ENCODE measurements at regions not wholly inside any gene's neighbourhood (a gene's known extent, or its start where the extent isn't known, plus 50 kb on each side); places are given as distances from the start of the nearest gene placed in this dataset.

DNA sequence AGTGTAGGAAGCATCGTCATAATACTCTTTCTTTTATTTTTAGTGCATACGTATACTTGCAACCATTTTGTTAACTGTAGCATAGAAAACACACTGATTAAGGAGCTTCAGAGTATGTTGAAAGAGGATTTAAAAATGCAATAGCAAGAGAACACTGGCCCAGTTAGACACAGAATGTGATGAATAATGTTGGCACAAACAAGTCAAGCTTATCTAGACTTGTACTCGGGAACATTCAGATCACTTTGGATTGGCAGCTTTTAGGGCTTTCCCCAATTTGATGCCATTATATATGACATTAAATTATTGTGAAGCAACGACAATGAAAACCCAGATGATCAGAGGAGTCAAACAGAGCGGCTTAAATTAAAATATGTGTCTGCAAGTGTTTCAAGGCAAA, 468.1 kb downstream of the PRKD1 start:
- TF ChIP-seq, protein P1, sequence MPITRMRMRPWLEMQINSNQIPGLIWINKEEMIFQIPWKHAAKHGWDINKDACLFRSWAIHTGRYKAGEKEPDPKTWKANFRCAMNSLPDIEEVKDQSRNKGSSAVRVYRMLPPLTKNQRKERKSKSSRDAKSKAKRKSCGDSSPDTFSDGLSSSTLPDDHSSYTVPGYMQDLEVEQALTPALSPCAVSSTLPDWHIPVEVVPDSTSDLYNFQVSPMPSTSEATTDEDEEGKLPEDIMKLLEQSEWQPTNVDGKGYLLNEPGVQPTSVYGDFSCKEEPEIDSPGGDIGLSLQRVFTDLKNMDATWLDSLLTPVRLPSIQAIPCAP (CRISPR knock-in tag; IDR thresholded peaks at IDR 0.05), result no peak
- TF ChIP-seq, protein P2, sequence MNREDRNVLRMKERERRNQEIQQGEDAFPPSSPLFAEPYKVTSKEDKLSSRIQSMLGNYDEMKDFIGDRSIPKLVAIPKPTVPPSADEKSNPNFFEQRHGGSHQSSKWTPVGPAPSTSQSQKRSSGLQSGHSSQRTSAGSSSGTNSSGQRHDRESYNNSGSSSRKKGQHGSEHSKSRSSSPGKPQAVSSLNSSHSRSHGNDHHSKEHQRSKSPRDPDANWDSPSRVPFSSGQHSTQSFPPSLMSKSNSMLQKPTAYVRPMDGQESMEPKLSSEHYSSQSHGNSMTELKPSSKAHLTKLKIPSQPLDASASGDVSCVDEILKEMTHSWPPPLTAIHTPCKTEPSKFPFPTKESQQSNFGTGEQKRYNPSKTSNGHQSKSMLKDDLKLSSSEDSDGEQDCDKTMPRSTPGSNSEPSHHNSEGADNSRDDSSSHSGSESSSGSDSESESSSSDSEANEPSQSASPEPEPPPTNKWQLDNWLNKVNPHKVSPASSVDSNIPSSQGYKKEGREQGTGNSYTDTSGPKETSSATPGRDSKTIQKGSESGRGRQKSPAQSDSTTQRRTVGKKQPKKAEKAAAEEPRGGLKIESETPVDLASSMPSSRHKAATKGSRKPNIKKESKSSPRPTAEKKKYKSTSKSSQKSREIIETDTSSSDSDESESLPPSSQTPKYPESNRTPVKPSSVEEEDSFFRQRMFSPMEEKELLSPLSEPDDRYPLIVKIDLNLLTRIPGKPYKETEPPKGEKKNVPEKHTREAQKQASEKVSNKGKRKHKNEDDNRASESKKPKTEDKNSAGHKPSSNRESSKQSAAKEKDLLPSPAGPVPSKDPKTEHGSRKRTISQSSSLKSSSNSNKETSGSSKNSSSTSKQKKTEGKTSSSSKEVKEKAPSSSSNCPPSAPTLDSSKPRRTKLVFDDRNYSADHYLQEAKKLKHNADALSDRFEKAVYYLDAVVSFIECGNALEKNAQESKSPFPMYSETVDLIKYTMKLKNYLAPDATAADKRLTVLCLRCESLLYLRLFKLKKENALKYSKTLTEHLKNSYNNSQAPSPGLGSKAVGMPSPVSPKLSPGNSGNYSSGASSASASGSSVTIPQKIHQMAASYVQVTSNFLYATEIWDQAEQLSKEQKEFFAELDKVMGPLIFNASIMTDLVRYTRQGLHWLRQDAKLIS (CRISPR knock-in tag; IDR thresholded peaks at IDR 0.05; ENCODE audit: borderline replicate concordance), result no peak
- TF ChIP-seq, protein P3, sequence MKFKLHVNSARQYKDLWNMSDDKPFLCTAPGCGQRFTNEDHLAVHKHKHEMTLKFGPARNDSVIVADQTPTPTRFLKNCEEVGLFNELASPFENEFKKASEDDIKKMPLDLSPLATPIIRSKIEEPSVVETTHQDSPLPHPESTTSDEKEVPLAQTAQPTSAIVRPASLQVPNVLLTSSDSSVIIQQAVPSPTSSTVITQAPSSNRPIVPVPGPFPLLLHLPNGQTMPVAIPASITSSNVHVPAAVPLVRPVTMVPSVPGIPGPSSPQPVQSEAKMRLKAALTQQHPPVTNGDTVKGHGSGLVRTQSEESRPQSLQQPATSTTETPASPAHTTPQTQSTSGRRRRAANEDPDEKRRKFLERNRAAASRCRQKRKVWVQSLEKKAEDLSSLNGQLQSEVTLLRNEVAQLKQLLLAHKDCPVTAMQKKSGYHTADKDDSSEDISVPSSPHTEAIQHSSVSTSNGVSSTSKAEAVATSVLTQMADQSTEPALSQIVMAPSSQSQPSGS (CRISPR knock-in tag; IDR thresholded peaks at IDR 0.05; ENCODE audit: borderline replicate concordance, low read depth), result no peak
- TF ChIP-seq, protein P4, sequence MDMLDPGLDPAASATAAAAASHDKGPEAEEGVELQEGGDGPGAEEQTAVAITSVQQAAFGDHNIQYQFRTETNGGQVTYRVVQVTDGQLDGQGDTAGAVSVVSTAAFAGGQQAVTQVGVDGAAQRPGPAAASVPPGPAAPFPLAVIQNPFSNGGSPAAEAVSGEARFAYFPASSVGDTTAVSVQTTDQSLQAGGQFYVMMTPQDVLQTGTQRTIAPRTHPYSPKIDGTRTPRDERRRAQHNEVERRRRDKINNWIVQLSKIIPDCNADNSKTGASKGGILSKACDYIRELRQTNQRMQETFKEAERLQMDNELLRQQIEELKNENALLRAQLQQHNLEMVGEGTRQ (CRISPR knock-in tag; IDR thresholded peaks at IDR 0.05), result no peak
- TF ChIP-seq, protein P5, sequence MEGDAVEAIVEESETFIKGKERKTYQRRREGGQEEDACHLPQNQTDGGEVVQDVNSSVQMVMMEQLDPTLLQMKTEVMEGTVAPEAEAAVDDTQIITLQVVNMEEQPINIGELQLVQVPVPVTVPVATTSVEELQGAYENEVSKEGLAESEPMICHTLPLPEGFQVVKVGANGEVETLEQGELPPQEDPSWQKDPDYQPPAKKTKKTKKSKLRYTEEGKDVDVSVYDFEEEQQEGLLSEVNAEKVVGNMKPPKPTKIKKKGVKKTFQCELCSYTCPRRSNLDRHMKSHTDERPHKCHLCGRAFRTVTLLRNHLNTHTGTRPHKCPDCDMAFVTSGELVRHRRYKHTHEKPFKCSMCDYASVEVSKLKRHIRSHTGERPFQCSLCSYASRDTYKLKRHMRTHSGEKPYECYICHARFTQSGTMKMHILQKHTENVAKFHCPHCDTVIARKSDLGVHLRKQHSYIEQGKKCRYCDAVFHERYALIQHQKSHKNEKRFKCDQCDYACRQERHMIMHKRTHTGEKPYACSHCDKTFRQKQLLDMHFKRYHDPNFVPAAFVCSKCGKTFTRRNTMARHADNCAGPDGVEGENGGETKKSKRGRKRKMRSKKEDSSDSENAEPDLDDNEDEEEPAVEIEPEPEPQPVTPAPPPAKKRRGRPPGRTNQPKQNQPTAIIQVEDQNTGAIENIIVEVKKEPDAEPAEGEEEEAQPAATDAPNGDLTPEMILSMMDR (IDR thresholded peaks at IDR 0.05), result no peak
- TF ChIP-seq FOXP1 (CRISPR knock-in tag; IDR thresholded peaks at IDR 0.05; ENCODE audit: borderline replicate concordance) (no peak), NR1H2 (CRISPR knock-in tag; IDR thresholded peaks at IDR 0.05) (no peak), NR2C2 (CRISPR knock-in tag; IDR thresholded peaks at IDR 0.05) (no peak), CBFB (CRISPR knock-in tag; IDR thresholded peaks at IDR 0.05; ENCODE audit: low read depth) (no peak), FOXJ3 (CRISPR knock-in tag; IDR thresholded peaks at IDR 0.05; ENCODE audit: borderline replicate concordance) (no peak)
- TF ChIP-seq, protein P6, sequence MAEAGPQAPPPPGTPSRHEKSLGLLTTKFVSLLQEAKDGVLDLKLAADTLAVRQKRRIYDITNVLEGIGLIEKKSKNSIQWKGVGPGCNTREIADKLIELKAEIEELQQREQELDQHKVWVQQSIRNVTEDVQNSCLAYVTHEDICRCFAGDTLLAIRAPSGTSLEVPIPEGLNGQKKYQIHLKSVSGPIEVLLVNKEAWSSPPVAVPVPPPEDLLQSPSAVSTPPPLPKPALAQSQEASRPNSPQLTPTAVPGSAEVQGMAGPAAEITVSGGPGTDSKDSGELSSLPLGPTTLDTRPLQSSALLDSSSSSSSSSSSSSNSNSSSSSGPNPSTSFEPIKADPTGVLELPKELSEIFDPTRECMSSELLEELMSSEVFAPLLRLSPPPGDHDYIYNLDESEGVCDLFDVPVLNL (CRISPR knock-in tag; IDR thresholded peaks at IDR 0.05; ENCODE audit: borderline replicate concordance, low read depth), result no peak
- TF ChIP-seq, protein P7, sequence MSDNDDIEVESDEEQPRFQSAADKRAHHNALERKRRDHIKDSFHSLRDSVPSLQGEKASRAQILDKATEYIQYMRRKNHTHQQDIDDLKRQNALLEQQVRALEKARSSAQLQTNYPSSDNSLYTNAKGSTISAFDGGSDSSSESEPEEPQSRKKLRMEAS (CRISPR knock-in tag; IDR thresholded peaks at IDR 0.05), result no peak
- TF ChIP-seq, protein P8, sequence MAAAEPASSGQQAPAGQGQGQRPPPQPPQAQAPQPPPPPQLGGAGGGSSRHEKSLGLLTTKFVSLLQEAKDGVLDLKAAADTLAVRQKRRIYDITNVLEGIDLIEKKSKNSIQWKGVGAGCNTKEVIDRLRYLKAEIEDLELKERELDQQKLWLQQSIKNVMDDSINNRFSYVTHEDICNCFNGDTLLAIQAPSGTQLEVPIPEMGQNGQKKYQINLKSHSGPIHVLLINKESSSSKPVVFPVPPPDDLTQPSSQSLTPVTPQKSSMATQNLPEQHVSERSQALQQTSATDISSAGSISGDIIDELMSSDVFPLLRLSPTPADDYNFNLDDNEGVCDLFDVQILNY (CRISPR knock-in tag; IDR thresholded peaks at IDR 0.05), result no peak
- TF ChIP-seq, protein P9, sequence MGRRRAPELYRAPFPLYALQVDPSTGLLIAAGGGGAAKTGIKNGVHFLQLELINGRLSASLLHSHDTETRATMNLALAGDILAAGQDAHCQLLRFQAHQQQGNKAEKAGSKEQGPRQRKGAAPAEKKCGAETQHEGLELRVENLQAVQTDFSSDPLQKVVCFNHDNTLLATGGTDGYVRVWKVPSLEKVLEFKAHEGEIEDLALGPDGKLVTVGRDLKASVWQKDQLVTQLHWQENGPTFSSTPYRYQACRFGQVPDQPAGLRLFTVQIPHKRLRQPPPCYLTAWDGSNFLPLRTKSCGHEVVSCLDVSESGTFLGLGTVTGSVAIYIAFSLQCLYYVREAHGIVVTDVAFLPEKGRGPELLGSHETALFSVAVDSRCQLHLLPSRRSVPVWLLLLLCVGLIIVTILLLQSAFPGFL (CRISPR knock-in tag; IDR thresholded peaks at IDR 0.05; ENCODE audit: borderline replicate concordance), result no peak

All from WTC11 (cell line).